ENCODE measurements at regions not wholly inside any gene's neighbourhood (a gene's known extent, or its start where the extent isn't known, plus 50 kb on each side); places are given as distances from the start of the nearest gene placed in this dataset.
A peak's percentile ranks its signal among the peaks of the same experiment; 100 is the strongest.

GRCh38 chr2:57497489-57498096 is 549.0 kb upstream of the VRK2 start:
- DNase-seq (ENCODE audit: low spot score): peak; percentile 51
- in situ Hi-C loops (cut with HindIII; ENCODE audit: low sequenced_read_pairs): no loop called here

- DNase-seq (ENCODE audit: low spot score): no peak
- in situ Hi-C loops (cut with HindIII; ENCODE audit: low sequenced_read_pairs): no loop called here
These were observed 541.8 kb upstream of the VRK2 start for GRCh38 chr2:57504787-57505186.

- in situ Hi-C loops (cut with HindIII; ENCODE audit: low sequenced_read_pairs): no loop called here
- DNase-seq (ENCODE audit: low spot score): no peak
These were observed 537.4 kb upstream of the VRK2 start for GRCh38 chr2:57509189-57509588.

GRCh38 chr2:57510704-57511103 is 535.9 kb upstream of the VRK2 start:
- in situ Hi-C loops (cut with HindIII; ENCODE audit: low sequenced_read_pairs): no loop called here
- no peak for DNase-seq (ENCODE audit: low spot score)

GRCh38 chr2:57515366-57515765 is 531.2 kb upstream of the VRK2 start:
- DNase-seq (ENCODE audit: low spot score): no peak
- in situ Hi-C loops (cut with HindIII; ENCODE audit: low sequenced_read_pairs): no loop called here

GRCh38 chr2:57516698-57517340 is 529.8 kb upstream of the VRK2 start:
- in situ Hi-C loops (cut with HindIII; ENCODE audit: low sequenced_read_pairs): no loop called here
- DNase-seq (ENCODE audit: low spot score): peak; percentile 56

- in situ Hi-C loops (cut with HindIII; ENCODE audit: low sequenced_read_pairs): no loop called here
- no peak for DNase-seq (ENCODE audit: low spot score)
These were observed 523.3 kb upstream of the VRK2 start for GRCh38 chr2:57523304-57523703.

GRCh38 chr2:57527685-57528084 is 518.9 kb upstream of the VRK2 start:
- no peak for DNase-seq (ENCODE audit: low spot score)
- in situ Hi-C loops (cut with HindIII; ENCODE audit: low sequenced_read_pairs): no loop called here

GRCh38 chr2:57528499-57528898 is 518.1 kb upstream of the VRK2 start:
- DNase-seq (ENCODE audit: low spot score): no peak
- in situ Hi-C loops (cut with HindIII; ENCODE audit: low sequenced_read_pairs): no loop called here

GRCh38 chr2:57534358-57534757 is 512.2 kb upstream of the VRK2 start:
- in situ Hi-C loops (cut with HindIII; ENCODE audit: low sequenced_read_pairs): no loop called here

GRCh38 chr2:57536535-57537231 is 509.9 kb upstream of the VRK2 start:
- in situ Hi-C loops (cut with HindIII; ENCODE audit: low sequenced_read_pairs): no loop called here

More at GRCh38 chr2:57534358-57534757, 512.2 kb upstream of the VRK2 start:
- DNase-seq (ENCODE audit: low spot score): no peak

GRCh38 chr2:57539761-57540160 is 506.8 kb upstream of the VRK2 start:
- in situ Hi-C loops (cut with HindIII; ENCODE audit: low sequenced_read_pairs): no loop called here

More at GRCh38 chr2:57536535-57537231, 509.9 kb upstream of the VRK2 start:
- no peak for DNase-seq (ENCODE audit: low spot score)

GRCh38 chr2:57542081-57542480 is 504.5 kb upstream of the VRK2 start:
- DNase-seq (ENCODE audit: low spot score): no peak
- in situ Hi-C loops (cut with HindIII; ENCODE audit: low sequenced_read_pairs): no loop called here

More at GRCh38 chr2:57539761-57540160, 506.8 kb upstream of the VRK2 start:
- DNase-seq (ENCODE audit: low spot score): no peak

GRCh38 chr2:57543211-57543610 is 503.4 kb upstream of the VRK2 start:
- DNase-seq (ENCODE audit: low spot score): no peak
- in situ Hi-C loops (cut with HindIII; ENCODE audit: low sequenced_read_pairs): no loop called here

GRCh38 chr2:57544624-57545023 is 502.0 kb upstream of the VRK2 start:
- in situ Hi-C loops (cut with HindIII; ENCODE audit: low sequenced_read_pairs): no loop called here
- DNase-seq (ENCODE audit: low spot score): no peak

GRCh38 chr2:57546478-57546877 is 500.1 kb upstream of the VRK2 start:
- DNase-seq (ENCODE audit: low spot score): no peak
- in situ Hi-C loops (cut with HindIII; ENCODE audit: low sequenced_read_pairs): no loop called here

- no peak for DNase-seq (ENCODE audit: low spot score)
These were observed 496.9 kb upstream of the VRK2 start for GRCh38 chr2:57549642-57550102.

GRCh38 chr2:57550912-57551311 is 495.7 kb upstream of the VRK2 start:
- no peak for DNase-seq (ENCODE audit: low spot score)
- in situ Hi-C loops (cut with HindIII; ENCODE audit: low sequenced_read_pairs): no loop called here

More at GRCh38 chr2:57549642-57550102, 496.9 kb upstream of the VRK2 start:
- in situ Hi-C loops (cut with HindIII; ENCODE audit: low sequenced_read_pairs): no loop called here

GRCh38 chr2:57552885-57553284 is 493.7 kb upstream of the VRK2 start:
- no peak for DNase-seq (ENCODE audit: low spot score)
- in situ Hi-C loops (cut with HindIII; ENCODE audit: low sequenced_read_pairs): no loop called here

GRCh38 chr2:57554348-57554747 is 492.3 kb upstream of the VRK2 start:
- no peak for DNase-seq (ENCODE audit: low spot score)
- in situ Hi-C loops (cut with HindIII; ENCODE audit: low sequenced_read_pairs): no loop called here
